ENCODE measurements at regions not wholly inside any gene's neighbourhood (a gene's known extent, or its start where the extent isn't known, plus 50 kb on each side); places are given as distances from the start of the nearest gene placed in this dataset.

DNA sequence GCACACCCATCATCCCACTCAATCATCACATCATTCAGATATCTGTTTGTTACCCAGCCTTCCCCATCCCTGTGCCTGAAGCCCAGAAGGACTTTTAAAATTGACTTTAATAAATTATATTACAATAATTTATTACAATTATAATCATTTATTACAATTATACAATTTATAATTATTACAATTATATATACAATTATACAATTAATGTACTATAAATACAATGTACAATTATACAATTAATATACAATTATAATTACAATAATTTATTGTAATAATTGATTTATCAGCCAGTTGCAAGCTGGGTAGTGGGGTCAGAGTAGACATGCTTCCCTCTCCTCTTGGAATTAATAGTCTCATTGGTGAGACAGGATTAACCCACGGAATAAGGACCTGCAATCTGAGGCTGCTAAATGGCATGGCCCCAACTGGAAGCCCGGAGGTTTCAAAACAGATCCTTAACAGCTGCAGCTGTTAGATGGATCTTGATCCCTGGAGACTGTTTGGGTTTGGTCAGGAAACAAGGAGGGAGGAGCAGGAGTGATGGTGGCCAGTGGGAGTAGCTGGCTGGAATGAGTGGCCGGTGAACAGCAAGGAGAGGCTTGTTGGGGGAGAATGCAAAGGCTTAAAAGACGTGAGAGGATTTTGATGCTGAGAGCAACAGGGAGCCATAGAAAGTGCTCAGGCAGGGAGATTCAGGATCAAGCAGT is 402.8 kb upstream of the PODXL start:
- TF ChIP-seq, protein P1, sequence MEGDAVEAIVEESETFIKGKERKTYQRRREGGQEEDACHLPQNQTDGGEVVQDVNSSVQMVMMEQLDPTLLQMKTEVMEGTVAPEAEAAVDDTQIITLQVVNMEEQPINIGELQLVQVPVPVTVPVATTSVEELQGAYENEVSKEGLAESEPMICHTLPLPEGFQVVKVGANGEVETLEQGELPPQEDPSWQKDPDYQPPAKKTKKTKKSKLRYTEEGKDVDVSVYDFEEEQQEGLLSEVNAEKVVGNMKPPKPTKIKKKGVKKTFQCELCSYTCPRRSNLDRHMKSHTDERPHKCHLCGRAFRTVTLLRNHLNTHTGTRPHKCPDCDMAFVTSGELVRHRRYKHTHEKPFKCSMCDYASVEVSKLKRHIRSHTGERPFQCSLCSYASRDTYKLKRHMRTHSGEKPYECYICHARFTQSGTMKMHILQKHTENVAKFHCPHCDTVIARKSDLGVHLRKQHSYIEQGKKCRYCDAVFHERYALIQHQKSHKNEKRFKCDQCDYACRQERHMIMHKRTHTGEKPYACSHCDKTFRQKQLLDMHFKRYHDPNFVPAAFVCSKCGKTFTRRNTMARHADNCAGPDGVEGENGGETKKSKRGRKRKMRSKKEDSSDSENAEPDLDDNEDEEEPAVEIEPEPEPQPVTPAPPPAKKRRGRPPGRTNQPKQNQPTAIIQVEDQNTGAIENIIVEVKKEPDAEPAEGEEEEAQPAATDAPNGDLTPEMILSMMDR (conservative IDR thresholded peaks at IDR 0.05; ENCODE audit: low read depth, low read length): no peak
- TF ChIP-seq EZH2 (IDR thresholded peaks at IDR 0.05; ENCODE audit: low read length, unreplicated experiment): no peak
